HepG2 (cell line): ENCODE measurements at regions not wholly inside any gene's neighbourhood (a gene's known extent, or its start where the extent isn't known, plus 50 kb on each side); places are given as distances from the start of the nearest gene placed in this dataset.

Experiments
- ARNT ChIP-seq: fragments of 450-650 bp; IDR thresholded peaks from 2 replicates; pipeline ENCODE4 v1.6.1; 2017
- ARNTL ChIP-seq: sonication (generic); formaldehyde crosslinking; IDR thresholded peaks from 2 replicates; pipeline ENCODE4 v1.4.0; 2020; ENCODE audit warnings: mild to moderate bottlenecking, missing genetic modification reagents
- ATM ChIP-seq: fragments of 450-650 bp; IDR thresholded peaks from 2 replicates; pipeline ENCODE4 v1.7.1; 2017; ENCODE audit warnings: mild to moderate bottlenecking, borderline replicate concordance
- ELF3 ChIP-seq: IDR thresholded peaks from 2 replicates; pipeline ENCODE4 v1.6.1; 2016; ENCODE audit warnings: missing genetic modification reagents, missing compliant biosample characterization
- ERF ChIP-seq: IDR thresholded peaks from 2 replicates; pipeline ENCODE4 v1.6.1; 2018; ENCODE audit warnings: missing biosample characterization, missing genetic modification reagents
- GFI1 ChIP-seq: sonication (generic); formaldehyde crosslinking; IDR thresholded peaks from 2 replicates; pipeline ENCODE4 v1.5.0; 2020; ENCODE audit warnings: missing genetic modification reagents, mild to moderate bottlenecking, borderline replicate concordance
- GMEB1 ChIP-seq: sonication (generic); formaldehyde crosslinking; IDR thresholded peaks from 2 replicates; pipeline ENCODE4 v1.5.1; 2020; ENCODE audit warnings: missing genetic modification reagents, mild to moderate bottlenecking, borderline replicate concordance
- JARID2 ChIP-seq: sonication (generic); formaldehyde crosslinking; IDR thresholded peaks from 2 replicates; pipeline ENCODE4 v1.8.1; 2023; ENCODE audit warnings: missing genetic modification reagents, inconsistent platforms; ENCODE audit not compliant: insufficient replicate concordance
- KAT2B ChIP-seq: fragments of 150-350 bp; IDR thresholded peaks from 2 replicates; pipeline ENCODE4 v1.6.1; 2014; ENCODE audit warnings: low read depth, low read length, borderline replicate concordance
- MAF1 ChIP-seq: sonication (generic); formaldehyde crosslinking; IDR thresholded peaks from 2 replicates; pipeline ENCODE4 v1.5.0; 2020; ENCODE audit warnings: missing genetic modification reagents, borderline replicate concordance
- MTA3 ChIP-seq: sonication (generic); formaldehyde crosslinking; IDR thresholded peaks from 2 replicates; pipeline ENCODE4 v1.4.0; 2020; ENCODE audit warnings: missing genetic modification reagents
- PRPF4 ChIP-seq: fragments of 200-400 bp; formaldehyde crosslinking; IDR thresholded peaks from 2 replicates; pipeline ENCODE4 v1.6.1; 2016; ENCODE audit warnings: low read length, low read depth; ENCODE audit not compliant: poor library complexity, severe bottlenecking
- RXRB ChIP-seq: IDR thresholded peaks from 2 replicates; pipeline ENCODE4 v1.6.1; 2016; ENCODE audit warnings: borderline replicate concordance, missing genetic modification reagents, missing compliant biosample characterization
- SRF ChIP-seq: IDR thresholded peaks from 2 replicates; pipeline ENCODE4 v1.6.1; 2011; ENCODE audit warnings: mild to moderate bottlenecking, low read depth, low read length, moderate library complexity
- SSRP1 ChIP-seq: IDR thresholded peaks from 2 replicates; pipeline ENCODE4 v1.6.1; 2016; ENCODE audit warnings: control low read depth
- STAT5B ChIP-seq: sonication (generic); formaldehyde crosslinking; IDR thresholded peaks from 2 replicates; pipeline ENCODE4 v1.4.0; 2020; ENCODE audit warnings: missing genetic modification reagents
- XBP1 ChIP-seq: sonication (generic); formaldehyde crosslinking; IDR thresholded peaks from 2 replicates; pipeline ENCODE4 v1.5.0; 2020; ENCODE audit warnings: missing genetic modification reagents
- ZBTB39 ChIP-seq: sonication (generic); formaldehyde crosslinking; IDR thresholded peaks from 2 replicates; pipeline ENCODE4 v1.5.0; 2020; ENCODE audit warnings: missing genetic modification reagents
- ZFP36 ChIP-seq: fragments of 150-350 bp; IDR thresholded peaks from 2 replicates; pipeline ENCODE4 v1.6.1; 2018; ENCODE audit warnings: borderline replicate concordance, low read length, low read depth; ENCODE audit not compliant: partially characterized antibody
- ZNF10 ChIP-seq: sonication (generic); formaldehyde crosslinking; IDR thresholded peaks from 2 replicates; pipeline ENCODE4 v1.4.0; 2020; ENCODE audit warnings: mild to moderate bottlenecking, low read depth, missing genetic modification reagents, borderline replicate concordance
- ZNF362 ChIP-seq: sonication (generic); formaldehyde crosslinking; IDR thresholded peaks from 2 replicates; pipeline ENCODE4 v1.4.0; 2020; ENCODE audit warnings: missing genetic modification reagents, mild to moderate bottlenecking, borderline replicate concordance
- ZNF773 ChIP-seq: sonication (generic); formaldehyde crosslinking; IDR thresholded peaks from 2 replicates; pipeline ENCODE4 v1.4.0; 2020; ENCODE audit warnings: missing genetic modification reagents, borderline replicate concordance
- ZNF790 ChIP-seq: sonication (generic); formaldehyde crosslinking; IDR thresholded peaks from 2 replicates; pipeline ENCODE4 v1.8.0; 2022; ENCODE audit warnings: missing genetic modification reagents, mild to moderate bottlenecking, borderline replicate concordance
- ZSCAN9 ChIP-seq: IDR thresholded peaks from 2 replicates; pipeline ENCODE4 v1.6.1; 2016; ENCODE audit warnings: borderline replicate concordance

- TF ChIP-seq ZBTB39 (CRISPR knock-in tag) (no peak), JARID2 (CRISPR knock-in tag) (no peak), ZNF10 (CRISPR knock-in tag) (no peak), ERF (CRISPR knock-in tag) (peak; percentile 33; the same call in 1 of the 2 replicates), ZFP36 (no peak), XBP1 (no peak), PRPF4 (no peak), STAT5B (CRISPR knock-in tag) (no peak), ZNF773 (CRISPR knock-in tag) (no peak), GFI1 (CRISPR knock-in tag) (peak; percentile 75; the same call in 1 of the 2 replicates), ARNT (no peak), SSRP1 (CRISPR knock-in tag) (no peak), ZNF790 (CRISPR knock-in tag) (no peak), ZNF362 (CRISPR knock-in tag) (no peak), MAF1 (no peak), GMEB1 (CRISPR knock-in tag) (no peak), MTA3 (CRISPR knock-in tag) (no peak), KAT2B (no peak), ZSCAN9 (CRISPR knock-in tag) (0 out of 2 replicates have a peak, but pooled peaks have one; percentile 29), RXRB (peak; percentile 81), ATM (no peak), SRF (no peak), ARNTL (CRISPR knock-in tag) (no peak), ELF3 (CRISPR knock-in tag) (no peak)
Observed at GRCh38 chr1:213492161-213493041, 441.4 kb downstream of the RPS6KC1 start (continued).
